SK-N-SH treated with all-trans-retinoic acid at 6 μM for 48 hours (cell line): ENCODE measurements at regions not wholly inside any gene's neighbourhood (a gene's known extent, or its start where the extent isn't known, plus 50 kb on each side); places are given as distances from the start of the nearest gene placed in this dataset.

Experiments
- ARNTL ChIP-seq: fragments of 450-650 bp; formaldehyde crosslinking; IDR thresholded peaks from 2 replicates; pipeline ENCODE4 v1.5.0; 2020; ENCODE audit warnings: low read depth, mild to moderate bottlenecking, moderate library complexity, borderline replicate concordance
- CSDC2 ChIP-seq: fragments of 250-450 bp; sonication (Bioruptor Pico); IDR thresholded peaks from 2 replicates; pipeline ENCODE4 v1.5.0; 2020; ENCODE audit warnings: mild to moderate bottlenecking, moderate library complexity
- OSR1 ChIP-seq: fragments of 250-450 bp; sonication (Bioruptor Pico); IDR thresholded peaks from 2 replicates; pipeline ENCODE4 v1.8.0; 2022; ENCODE audit warnings: moderate library complexity, mild to moderate bottlenecking, inconsistent platforms
- PATZ1 ChIP-seq: fragments of 250-450 bp; sonication (Bioruptor Pico); IDR thresholded peaks from 2 replicates; pipeline ENCODE4 v1.8.0; 2020; ENCODE audit warnings: mild to moderate bottlenecking, moderate library complexity, borderline replicate concordance
- RARB ChIP-seq: fragments of 250-450 bp; sonication (Bioruptor Pico); IDR thresholded peaks from 2 replicates; pipeline ENCODE4 v1.8.0; 2021; ENCODE audit warnings: mild to moderate bottlenecking, moderate library complexity
- TCF4 ChIP-seq: fragments of 250-450 bp; sonication (Bioruptor Pico); IDR thresholded peaks from 2 replicates; pipeline ENCODE4 v1.8.0; 2021; ENCODE audit warnings: mild to moderate bottlenecking, moderate library complexity, borderline replicate concordance
- TOX ChIP-seq: fragments of 250-450 bp; sonication (Bioruptor Pico); IDR thresholded peaks from 2 replicates; pipeline ENCODE4 v1.8.0; 2021; ENCODE audit warnings: mild to moderate bottlenecking, moderate library complexity, borderline replicate concordance
- TSHZ2 ChIP-seq: fragments of 250-450 bp; sonication (Bioruptor Pico); IDR thresholded peaks from 2 replicates; pipeline ENCODE4 v1.5.0; 2020; ENCODE audit warnings: mild to moderate bottlenecking, moderate library complexity
- ZFP3 ChIP-seq: fragments of 250-450 bp; sonication (Bioruptor Pico); IDR thresholded peaks from 2 replicates; pipeline ENCODE4 v1.5.0; 2020; ENCODE audit warnings: mild to moderate bottlenecking, moderate library complexity
- ZNF70 ChIP-seq: fragments of 450-650 bp; formaldehyde crosslinking; IDR thresholded peaks from 2 replicates; pipeline ENCODE4 v1.5.0; 2020; ENCODE audit warnings: mild to moderate bottlenecking, moderate library complexity
- ZNF8 ChIP-seq: fragments of 450-650 bp; formaldehyde crosslinking; IDR thresholded peaks from 2 replicates; pipeline ENCODE4 v1.5.0; 2020; ENCODE audit warnings: mild to moderate bottlenecking, moderate library complexity

DNA sequence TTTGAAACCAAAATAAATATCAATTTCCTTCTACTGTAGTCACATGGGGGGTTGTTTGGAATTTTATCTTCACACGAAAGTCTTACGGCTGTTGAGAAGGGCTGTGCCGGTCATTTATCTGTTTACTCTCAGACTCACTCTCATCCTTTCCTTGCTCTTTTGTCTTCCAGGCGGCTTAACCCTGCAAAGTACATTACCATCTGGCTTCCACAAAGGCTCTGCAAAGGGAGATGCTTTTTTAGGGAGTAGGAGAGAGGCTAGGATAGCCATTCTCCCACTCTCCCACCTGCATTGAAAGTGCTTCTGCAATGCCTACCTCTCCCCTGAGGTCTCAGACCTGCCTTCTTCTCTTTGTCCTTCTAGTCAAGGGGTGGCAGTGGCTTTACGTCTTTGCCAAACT lies 247.6 kb downstream of the MEIS1 start:
- no peak for TF ChIP-seq CSDC2 (CRISPR knock-in tag)
- TF ChIP-seq ZFP3 (CRISPR knock-in tag) = no peak
- TF ChIP-seq ARNTL = no peak
- no peak for TF ChIP-seq OSR1
- TF ChIP-seq RARB (CRISPR knock-in tag) = no peak
- no peak for TF ChIP-seq ZNF8 (CRISPR knock-in tag)
- TF ChIP-seq TOX = no peak
- no peak for TF ChIP-seq PATZ1 (CRISPR knock-in tag)
- TF ChIP-seq ZNF70 (CRISPR knock-in tag) = no peak
- no peak for TF ChIP-seq TCF4 (CRISPR knock-in tag)
- no peak for TF ChIP-seq TSHZ2
